ENCODE measurements at regions not wholly inside any gene's neighbourhood (a gene's known extent, or its start where the extent isn't known, plus 50 kb on each side); places are given as distances from the start of the nearest gene placed in this dataset.

- POLR2A ChIA-PET = interaction anchor here (1.1 kb wide), 1 partner anchor 206 kb away, joined by 4 read pairs; no protein-coding TSS in a partner anchor
- Mint-ChIP-seq H3K27ac (no peak overlapping the region), H3K4me1 (ENCODE audit: low read depth) (peaks cover 26% of the 10 kb centered on the region), H3K4me3 (no peak overlapping the region), H3K36me3 (ENCODE audit: low read depth) (no peaks in the 10 kb centered on the region), H3K9me3 (no peaks in the 10 kb centered on the region), H3K27me3 (no peaks in the 10 kb centered on the region)
- ATAC-seq (no peak), DNase-seq (no peak)
- CTCF ChIA-PET = interaction anchor here (0.7 to 6.2 kb wide), 10 partner anchors 31 to 217 kb away, joined by 3 to 67 read pairs (median 4); no protein-coding TSS in a partner anchor
- intact Hi-C loops (cut with micrococcal nuclease) = loop anchor here (5.0 kb wide), 1 partner anchor 208 kb away; no protein-coding TSS in a partner anchor
- TF ChIP-seq, protein P1, sequence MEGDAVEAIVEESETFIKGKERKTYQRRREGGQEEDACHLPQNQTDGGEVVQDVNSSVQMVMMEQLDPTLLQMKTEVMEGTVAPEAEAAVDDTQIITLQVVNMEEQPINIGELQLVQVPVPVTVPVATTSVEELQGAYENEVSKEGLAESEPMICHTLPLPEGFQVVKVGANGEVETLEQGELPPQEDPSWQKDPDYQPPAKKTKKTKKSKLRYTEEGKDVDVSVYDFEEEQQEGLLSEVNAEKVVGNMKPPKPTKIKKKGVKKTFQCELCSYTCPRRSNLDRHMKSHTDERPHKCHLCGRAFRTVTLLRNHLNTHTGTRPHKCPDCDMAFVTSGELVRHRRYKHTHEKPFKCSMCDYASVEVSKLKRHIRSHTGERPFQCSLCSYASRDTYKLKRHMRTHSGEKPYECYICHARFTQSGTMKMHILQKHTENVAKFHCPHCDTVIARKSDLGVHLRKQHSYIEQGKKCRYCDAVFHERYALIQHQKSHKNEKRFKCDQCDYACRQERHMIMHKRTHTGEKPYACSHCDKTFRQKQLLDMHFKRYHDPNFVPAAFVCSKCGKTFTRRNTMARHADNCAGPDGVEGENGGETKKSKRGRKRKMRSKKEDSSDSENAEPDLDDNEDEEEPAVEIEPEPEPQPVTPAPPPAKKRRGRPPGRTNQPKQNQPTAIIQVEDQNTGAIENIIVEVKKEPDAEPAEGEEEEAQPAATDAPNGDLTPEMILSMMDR (IDR thresholded peaks at IDR 0.05) = no peak
These were observed 116.6 kb downstream of the SLC25A47 start for GRCh38 chr14:100439781-100440180.

GRCh38 chr14:100440207-100440631 is 117.1 kb downstream of the SLC25A47 start:
- peaks cover 26% of the 10 kb centered on the region for H3K4me1 Mint-ChIP-seq (ENCODE audit: low read depth)
- ATAC-seq (no peak), DNase-seq (peak; percentile 60)
- H3K4me3 Mint-ChIP-seq = no peak overlapping the region
- no peaks in the 10 kb centered on the region for H3K36me3 Mint-ChIP-seq (ENCODE audit: low read depth)
- ChIA-PET POLR2A (interaction anchor here (1.1 kb wide), 1 partner anchor 206 kb away, joined by 4 read pairs; no protein-coding TSS in a partner anchor), CTCF (interaction anchor here (0.7 to 6.2 kb wide), 9 partner anchors 30 to 216 kb away, joined by 3 to 67 read pairs (median 3); no protein-coding TSS in a partner anchor)
- H3K27me3 Mint-ChIP-seq = no peaks in the 10 kb centered on the region
- TF ChIP-seq, protein P1 (IDR thresholded peaks at IDR 0.05) = no peak
- no peaks in the 10 kb centered on the region for H3K9me3 Mint-ChIP-seq
- intact Hi-C loops (cut with micrococcal nuclease) = loop anchor here (5.0 kb wide), 1 partner anchor 207 kb away; no protein-coding TSS in a partner anchor
- H3K27ac Mint-ChIP-seq = no peak overlapping the region

DNA sequence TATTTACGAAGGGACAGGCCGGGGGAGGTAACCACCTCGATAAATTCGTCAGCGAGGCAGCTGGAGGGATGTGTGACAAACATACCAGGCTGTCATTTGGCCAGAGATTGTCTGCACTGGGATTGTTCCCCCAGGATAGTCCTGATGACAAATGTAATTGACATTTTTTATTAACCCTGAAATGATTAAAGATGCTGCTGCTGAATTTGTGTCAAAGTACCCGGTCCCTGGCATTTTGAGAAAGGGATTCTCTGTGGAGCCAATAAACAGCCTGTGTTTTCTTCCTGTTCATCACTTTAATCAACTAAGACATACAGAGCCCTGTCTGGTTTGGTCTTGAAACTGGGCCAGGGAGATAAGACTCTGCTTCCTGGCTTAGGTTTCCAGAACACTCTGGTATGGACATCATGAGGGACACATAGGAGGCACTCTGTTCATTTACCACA is 117.6 kb downstream of the SLC25A47 start:
- no peaks in the 10 kb centered on the region for H3K27me3 Mint-ChIP-seq
- TF ChIP-seq, protein P1 (IDR thresholded peaks at IDR 0.05) = no peak
- ChIA-PET CTCF (interaction anchor here (1.0 to 6.2 kb wide), 8 partner anchors 35 to 216 kb away, joined by 3 to 67 read pairs (median 5); no protein-coding TSS in a partner anchor), POLR2A (interaction anchor here (1.1 kb wide), 1 partner anchor 30 kb away, joined by 3 read pairs; no protein-coding TSS in a partner anchor)
- H3K27ac Mint-ChIP-seq = no peak overlapping the region
- intact Hi-C loops (cut with micrococcal nuclease) = loop anchor here (5.0 kb wide), 1 partner anchor 207 kb away; no protein-coding TSS in a partner anchor
- H3K36me3 Mint-ChIP-seq (ENCODE audit: low read depth) = no peaks in the 10 kb centered on the region
- no peak for ATAC-seq
- no peak for DNase-seq
- H3K4me3 Mint-ChIP-seq = no peak overlapping the region
- H3K4me1 Mint-ChIP-seq (ENCODE audit: low read depth) = peaks cover 24% of the 10 kb centered on the region
- H3K9me3 Mint-ChIP-seq = no peaks in the 10 kb centered on the region

- Mint-ChIP-seq H3K27me3 (no peaks in the 10 kb centered on the region), H3K4me1 (ENCODE audit: low read depth) (peaks cover 24% of the 10 kb centered on the region), H3K9me3 (no peaks in the 10 kb centered on the region), H3K36me3 (ENCODE audit: low read depth) (no peaks in the 10 kb centered on the region), H3K27ac (no peak overlapping the region), H3K4me3 (no peak overlapping the region)
- ATAC-seq (no peak), DNase-seq (no peak)
- POLR2A ChIA-PET = interaction anchor here (1.1 kb wide), 1 partner anchor 31 kb away, joined by 3 read pairs; no protein-coding TSS in a partner anchor
- TF ChIP-seq, protein P1 (IDR thresholded peaks at IDR 0.05) = no peak
- CTCF ChIA-PET = interaction anchor here (1.0 to 6.2 kb wide), 4 partner anchors 56 to 212 kb away, joined by 3 to 67 read pairs (median 5); no protein-coding TSS in a partner anchor
- intact Hi-C loops (cut with micrococcal nuclease) = loop anchor here (5.0 kb wide), 1 partner anchor 206 kb away; no protein-coding TSS in a partner anchor
These were observed 118.3 kb downstream of the SLC25A47 start for GRCh38 chr14:100441271-100441947.
